DND-41 (cell line): ENCODE measurements at regions not wholly inside any gene's neighbourhood (a gene's known extent, or its start where the extent isn't known, plus 50 kb on each side); places are given as distances from the start of the nearest gene placed in this dataset.
"Not testable (repeated sequence)": the region's sequence is repeated elsewhere in the genome, so short reads cannot be mapped to it uniquely, and the experiment has no call there.

Experiments used
- CTCF ChIP-seq: IDR thresholded peaks from 2 replicates; pipeline ENCODE4 v1.5.1; 2012; ENCODE audit warnings: borderline replicate concordance, low read length, moderate library complexity, mild to moderate bottlenecking; ENCODE audit not compliant: poor library complexity, severe bottlenecking; ENCODE audit errors: extremely low read depth
- EZH2 ChIP-seq: IDR thresholded peaks from 3 replicates; pipeline ENCODE4 v1.6.1; 2012; ENCODE audit warnings: borderline replicate concordance, low read depth, mild to moderate bottlenecking, moderate library complexity, low read length, inconsistent platforms; ENCODE audit not compliant: severe bottlenecking

- TF ChIP-seq CTCF, EZH2: not testable (repeated sequence)
Observed at GRCh38 chr1:83151167-83151898, 847.6 kb downstream of the TTLL7 start.
